ENCODE measurements at regions not wholly inside any gene's neighbourhood (a gene's known extent, or its start where the extent isn't known, plus 50 kb on each side); places are given as distances from the start of the nearest gene placed in this dataset.
A peak's percentile ranks its signal among the peaks of the same experiment; 100 is the strongest.

- DNase-seq (ENCODE audit: low read depth in 2 of 2): peak in 1 of 2 donors; percentile 23
These were observed 228.8 kb upstream of the RGS6 start for GRCh38 chr14:71703477-71703876.

GRCh38 chr14:71704210-71704609 lies 228.0 kb upstream of the RGS6 start:
- no peak for DNase-seq (ENCODE audit: low read depth in 2 of 2)

GRCh38 chr14:71705460-71705859 lies 226.8 kb upstream of the RGS6 start:
- DNase-seq (ENCODE audit: low read depth in 2 of 2): no peak

GRCh38 chr14:71709076-71709475 lies 223.2 kb upstream of the RGS6 start:
- DNase-seq (ENCODE audit: low read depth in 2 of 2): no peak

- no peak for DNase-seq (ENCODE audit: low read depth in 2 of 2)
These were observed 222.2 kb upstream of the RGS6 start for GRCh38 chr14:71709987-71710386.

- DNase-seq (ENCODE audit: low read depth in 2 of 2): no peak
These were observed 221.1 kb upstream of the RGS6 start for GRCh38 chr14:71711125-71711524.

GRCh38 chr14:71711619-71712018 lies 220.6 kb upstream of the RGS6 start:
- peak in 1 of 2 donors; percentile 76 for DNase-seq (ENCODE audit: low read depth in 2 of 2)

GRCh38 chr14:71712478-71712877 lies 219.8 kb upstream of the RGS6 start:
- no peak for DNase-seq (ENCODE audit: low read depth in 2 of 2)

GRCh38 chr14:71713016-71713415 lies 219.2 kb upstream of the RGS6 start:
- no peak for DNase-seq (ENCODE audit: low read depth in 2 of 2)

- DNase-seq (ENCODE audit: low read depth in 2 of 2): no peak
These were observed 218.8 kb upstream of the RGS6 start for GRCh38 chr14:71713451-71713850.

- no peak for DNase-seq (ENCODE audit: low read depth in 2 of 2)
These were observed 218.0 kb upstream of the RGS6 start for GRCh38 chr14:71714225-71714624.

GRCh38 chr14:71716041-71716772 lies 216.0 kb upstream of the RGS6 start:
- DNase-seq (ENCODE audit: low read depth in 2 of 2): peak; percentile 3 to 10

GRCh38 chr14:71720978-71721624 lies 211.1 kb upstream of the RGS6 start:
- peak; percentile 49 to 84 for DNase-seq (ENCODE audit: low read depth in 2 of 2)

- no peak for DNase-seq (ENCODE audit: low read depth in 2 of 2)
These were observed 210.4 kb upstream of the RGS6 start for GRCh38 chr14:71721791-71722190.

GRCh38 chr14:71722885-71723284 lies 209.3 kb upstream of the RGS6 start:
- DNase-seq (ENCODE audit: low read depth in 2 of 2): no peak

- peak in 1 of 2 donors; percentile 33 for DNase-seq (ENCODE audit: low read depth in 2 of 2)
These were observed 206.2 kb upstream of the RGS6 start for GRCh38 chr14:71725922-71726579.

GRCh38 chr14:71726580-71727021 lies 205.6 kb upstream of the RGS6 start:
- DNase-seq (ENCODE audit: low read depth in 2 of 2): no peak

- no peak for DNase-seq (ENCODE audit: low read depth in 2 of 2)
These were observed 203.8 kb upstream of the RGS6 start for GRCh38 chr14:71728386-71728785.

- DNase-seq (ENCODE audit: low read depth in 2 of 2): no peak
These were observed 202.6 kb upstream of the RGS6 start for GRCh38 chr14:71729596-71729995.

GRCh38 chr14:71730471-71730870 lies 201.8 kb upstream of the RGS6 start:
- no peak for DNase-seq (ENCODE audit: low read depth in 2 of 2)

- DNase-seq (ENCODE audit: low read depth in 2 of 2): no peak
These were observed 201.1 kb upstream of the RGS6 start for GRCh38 chr14:71731096-71731495.

- no peak for DNase-seq (ENCODE audit: low read depth in 2 of 2)
These were observed 198.9 kb upstream of the RGS6 start for GRCh38 chr14:71733210-71733883.
